Brain microvascular endothelial cell (primary cell): ENCODE measurements at regions not wholly inside any gene's neighbourhood (a gene's known extent, or its start where the extent isn't known, plus 50 kb on each side); places are given as distances from the start of the nearest gene placed in this dataset.

Experiments
- DNase-seq: peaks from one replicate; pipeline ENCODE4 v3.0.0-alpha.2; 2020
- H3K27ac ChIP-seq: fragments of 250-450 bp; sonication (Bioruptor Pico); 2 replicates; pipeline ENCODE4 v1.5.1; 2020; ENCODE audit warnings: mild to moderate bottlenecking, moderate library complexity
- H3K27me3 ChIP-seq: fragments of 250-450 bp; sonication (Bioruptor Pico); replicated peaks from 2 replicates; pipeline ENCODE4 v1.5.1; 2020; ENCODE audit warnings: mild to moderate bottlenecking
- H3K36me3 ChIP-seq: fragments of 250-450 bp; sonication (Bioruptor Pico); replicated peaks from 2 replicates; pipeline ENCODE4 v1.5.1; 2020; ENCODE audit warnings: mild to moderate bottlenecking
- H3K4me3 ChIP-seq: 2 replicates; pipeline ENCODE4 v1.5.1; 2011; ENCODE audit warnings: low read depth, mild to moderate bottlenecking, control low read depth, low read length, moderate library complexity
- in situ Hi-C: cut with HindIII; loops from 2 replicates; pipeline ENCODE4 v1.10.0; 2017; ENCODE audit warnings: low sequenced_read_pairs, low pct_ligation_motif_present
- TF ChIP-seq, protein P1 (sequence below): IDR thresholded peaks from 2 replicates; pipeline ENCODE4 v1.5.1; 2011; ENCODE audit warnings: low read depth, mild to moderate bottlenecking, moderate library complexity, low read length, control low read depth, inconsistent platforms; ENCODE audit errors: missing control alignments

DNA sequence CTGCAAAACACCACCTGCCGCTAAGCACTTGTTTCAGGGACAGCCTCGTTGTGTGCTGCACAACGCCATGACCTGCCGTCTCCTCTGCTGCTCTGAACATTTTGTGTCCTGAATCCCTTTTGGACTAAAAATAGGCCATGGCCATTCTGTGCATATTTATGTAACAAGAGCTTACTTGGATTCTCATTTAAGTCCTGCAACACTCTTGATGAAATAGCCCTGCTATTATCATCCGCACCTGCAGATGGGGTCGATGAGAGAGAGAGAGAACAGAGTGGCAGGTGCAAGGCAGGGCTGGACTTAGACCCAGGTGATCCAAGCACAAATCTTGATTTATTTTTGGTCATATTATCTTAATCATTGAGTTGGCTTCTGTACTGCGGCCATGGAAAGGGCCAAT is 121.2 kb upstream of the PRKCQ start:
- H3K27ac ChIP-seq = no peak overlapping the region
- no peak overlapping the region for H3K4me3 ChIP-seq
- H3K27me3 ChIP-seq = no peaks in the 10 kb centered on the region
- no peak for DNase-seq
- TF ChIP-seq, protein P1, sequence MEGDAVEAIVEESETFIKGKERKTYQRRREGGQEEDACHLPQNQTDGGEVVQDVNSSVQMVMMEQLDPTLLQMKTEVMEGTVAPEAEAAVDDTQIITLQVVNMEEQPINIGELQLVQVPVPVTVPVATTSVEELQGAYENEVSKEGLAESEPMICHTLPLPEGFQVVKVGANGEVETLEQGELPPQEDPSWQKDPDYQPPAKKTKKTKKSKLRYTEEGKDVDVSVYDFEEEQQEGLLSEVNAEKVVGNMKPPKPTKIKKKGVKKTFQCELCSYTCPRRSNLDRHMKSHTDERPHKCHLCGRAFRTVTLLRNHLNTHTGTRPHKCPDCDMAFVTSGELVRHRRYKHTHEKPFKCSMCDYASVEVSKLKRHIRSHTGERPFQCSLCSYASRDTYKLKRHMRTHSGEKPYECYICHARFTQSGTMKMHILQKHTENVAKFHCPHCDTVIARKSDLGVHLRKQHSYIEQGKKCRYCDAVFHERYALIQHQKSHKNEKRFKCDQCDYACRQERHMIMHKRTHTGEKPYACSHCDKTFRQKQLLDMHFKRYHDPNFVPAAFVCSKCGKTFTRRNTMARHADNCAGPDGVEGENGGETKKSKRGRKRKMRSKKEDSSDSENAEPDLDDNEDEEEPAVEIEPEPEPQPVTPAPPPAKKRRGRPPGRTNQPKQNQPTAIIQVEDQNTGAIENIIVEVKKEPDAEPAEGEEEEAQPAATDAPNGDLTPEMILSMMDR = peak; percentile 29
- in situ Hi-C loops = no loop called here
- H3K36me3 ChIP-seq = no peaks in the 10 kb centered on the region

DNA sequence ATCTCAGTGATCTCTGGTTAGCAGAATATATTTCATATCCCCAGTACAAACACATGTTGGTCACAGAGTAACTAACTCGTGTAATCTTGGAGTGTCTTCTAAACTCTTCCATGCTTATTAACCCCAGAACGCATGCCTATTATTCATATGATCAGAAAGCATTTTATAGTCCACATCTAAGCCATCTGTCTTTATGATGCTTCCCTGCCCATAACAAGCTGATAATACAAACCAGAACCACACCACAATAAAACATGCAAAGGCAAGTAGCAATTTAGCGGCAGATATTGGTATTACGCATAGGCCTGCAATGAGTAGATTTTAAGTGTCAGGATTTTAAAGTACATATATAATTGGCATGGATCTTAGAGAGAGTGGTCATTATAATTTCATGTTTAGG is 120.0 kb upstream of the PRKCQ start:
- DNase-seq = no peak
- Histone ChIP-seq H3K27ac (no peak overlapping the region), H3K27me3 (no peaks in the 10 kb centered on the region), H3K36me3 (no peaks in the 10 kb centered on the region), H3K4me3 (no peak overlapping the region)
- in situ Hi-C loops = no loop called here
- TF ChIP-seq, protein P1 = no peak

DNA sequence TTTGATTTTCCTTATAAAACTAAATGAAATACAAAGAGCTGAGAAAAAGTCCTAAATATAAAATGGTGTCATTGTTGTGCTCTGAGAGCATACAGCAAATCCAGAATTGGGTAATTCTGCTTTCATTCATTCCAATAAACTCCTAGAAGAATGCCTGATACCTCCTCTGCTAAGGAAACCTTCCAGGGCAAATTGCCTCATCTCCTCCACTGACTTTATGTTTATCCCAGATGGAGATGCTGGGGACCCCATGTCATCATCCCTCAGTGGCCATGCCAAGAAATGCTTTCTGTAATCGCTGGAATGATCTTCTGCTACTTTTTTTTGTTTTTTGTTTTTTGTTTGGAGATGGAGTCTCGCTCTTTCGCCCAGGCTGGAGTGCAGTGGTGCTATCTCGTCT is 119.3 kb upstream of the PRKCQ start:
- no peaks in the 10 kb centered on the region for H3K36me3 ChIP-seq
- H3K4me3 ChIP-seq = no peak overlapping the region
- TF ChIP-seq, protein P1 = no peak
- H3K27me3 ChIP-seq = no peaks in the 10 kb centered on the region
- no peak overlapping the region for H3K27ac ChIP-seq
- in situ Hi-C loops = no loop called here
- DNase-seq = no peak

DNA sequence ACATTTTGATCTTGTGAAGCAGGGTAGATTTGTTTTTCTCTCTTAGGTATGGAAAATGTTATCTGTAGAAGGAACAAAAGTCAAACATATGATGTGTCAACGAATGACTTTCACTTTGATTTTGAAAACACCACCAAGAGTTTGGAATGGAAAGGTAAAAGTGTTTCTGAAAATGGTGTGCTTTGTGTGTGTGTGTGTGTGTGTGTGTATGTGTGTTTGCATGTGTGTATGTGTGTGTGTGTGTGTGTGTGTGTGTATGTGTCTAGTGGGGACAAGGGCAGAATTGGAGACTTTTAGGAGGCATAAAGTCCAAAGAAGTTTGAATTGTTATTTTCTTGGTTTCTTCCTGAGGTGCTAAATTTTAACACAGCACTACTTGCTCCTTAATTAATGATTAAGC is 115.4 kb upstream of the PRKCQ start:
- Histone ChIP-seq H3K4me3 (no peak overlapping the region), H3K27me3 (no peaks in the 10 kb centered on the region)
- in situ Hi-C loops = no loop called here

DNA sequence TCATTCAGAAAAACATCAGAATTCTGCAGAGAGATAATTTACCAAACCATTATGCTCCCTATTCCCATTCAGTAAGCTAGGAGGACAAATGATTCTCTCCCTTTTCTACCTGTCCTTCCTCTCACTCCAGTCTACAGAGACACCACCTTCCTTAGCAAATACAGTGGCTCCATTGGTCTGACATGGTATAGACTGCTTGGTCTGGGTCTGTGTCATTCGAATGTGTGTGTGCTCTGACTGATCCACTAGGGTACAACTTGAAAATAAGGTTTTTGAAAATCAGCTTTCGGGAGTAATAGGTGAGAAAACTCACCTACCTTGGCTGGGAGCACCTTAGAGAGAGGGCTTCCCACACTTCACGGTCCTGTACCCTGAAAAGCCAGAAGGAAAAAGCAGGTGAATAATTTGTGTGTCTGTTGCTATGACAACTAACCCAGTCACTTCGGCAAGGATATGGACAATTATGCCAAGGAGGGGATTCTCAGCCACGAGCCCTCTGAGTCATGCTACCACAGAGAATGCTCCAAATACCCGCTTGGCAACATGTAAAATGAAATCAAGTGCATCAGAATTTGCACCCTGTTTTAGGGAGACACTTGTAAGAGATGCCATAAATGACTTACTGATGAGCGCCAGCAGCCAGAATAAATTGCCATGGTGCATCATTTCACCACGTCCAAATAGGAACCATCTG is 114.5 kb upstream of the PRKCQ start:
- no peak for DNase-seq
- in situ Hi-C loops = no loop called here
- H3K36me3 ChIP-seq = no peaks in the 10 kb centered on the region
- H3K27me3 ChIP-seq = no peaks in the 10 kb centered on the region
- H3K4me3 ChIP-seq = no peak overlapping the region
- TF ChIP-seq, protein P1 = no peak
- no peak overlapping the region for H3K27ac ChIP-seq

More for the DNA sequence above, 115.4 kb upstream of the PRKCQ start:
- Histone ChIP-seq H3K27ac (no peak overlapping the region), H3K36me3 (no peaks in the 10 kb centered on the region)
- TF ChIP-seq, protein P1 = no peak
- no peak for DNase-seq

DNA sequence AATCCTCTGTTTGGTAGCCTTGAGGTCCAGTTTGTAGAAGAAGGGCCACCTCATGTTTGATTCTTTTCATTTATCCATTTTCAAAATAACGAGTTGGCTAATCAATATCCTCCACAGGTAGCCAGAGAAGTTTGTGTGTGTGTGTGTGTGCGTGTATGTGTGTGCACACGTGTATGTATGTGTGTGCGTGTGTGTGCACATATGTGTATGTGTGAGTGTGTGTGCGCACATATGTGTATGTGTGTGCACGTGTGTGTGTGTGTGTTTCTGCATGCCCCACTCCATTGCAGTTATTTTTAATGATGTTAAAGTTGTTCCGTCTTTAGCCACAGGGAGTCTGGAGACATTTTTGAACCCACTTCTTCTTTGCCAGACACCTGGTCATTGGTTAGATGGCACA is 112.8 kb upstream of the PRKCQ start:
- Histone ChIP-seq H3K36me3 (no peaks in the 10 kb centered on the region), H3K27me3 (no peaks in the 10 kb centered on the region), H3K4me3 (no peak overlapping the region), H3K27ac (no peak overlapping the region)
- DNase-seq = no peak
- in situ Hi-C loops = no loop called here
- TF ChIP-seq, protein P1 = no peak
